Stimulated activated CD4-positive, alpha-beta T cell treated with anti-CD3 and anti-CD28 coated beads, Interleukin-12 subunit alpha, Interleukin-12 subunit beta, amount 100 ng/mL, for 24 hours (primary cell): ENCODE measurements at regions not wholly inside any gene's neighbourhood (a gene's known extent, or its start where the extent isn't known, plus 50 kb on each side); places are given as distances from the start of the nearest gene placed in this dataset.
"Not testable (repeated sequence)": the region's sequence is repeated elsewhere in the genome, so short reads cannot be mapped to it uniquely, and the experiment has no call there.

ENCODE experiments used
- DNase-seq, 2 experiments: peaks; one replicate each; pipeline ENCODE4 v3.0.0-alpha.2; 2020; ENCODE audit warnings: low read depth in 2 of 2

GRCh38 chr13:65679240-65679639 is 1550.9 kb downstream of the PCDH9 start:
- no peak for DNase-seq

- DNase-seq = no peak
Observed at GRCh38 chr13:65677906-65678305, 1552.2 kb downstream of the PCDH9 start.

- not testable (repeated sequence) for DNase-seq
Observed at GRCh38 chr13:65675383-65675782, 1554.8 kb downstream of the PCDH9 start.

- DNase-seq = no peak
Observed at GRCh38 chr13:65670014-65670625, 1560.0 kb downstream of the PCDH9 start.

- DNase-seq = no peak
Observed at GRCh38 chr13:65660731-65661130, 1569.4 kb downstream of the PCDH9 start.

GRCh38 chr13:65656740-65657329 is 1573.3 kb downstream of the PCDH9 start:
- no peak for DNase-seq

GRCh38 chr13:65653613-65654012 is 1576.5 kb downstream of the PCDH9 start:
- no peak for DNase-seq

GRCh38 chr13:65650321-65650720 is 1579.8 kb downstream of the PCDH9 start:
- DNase-seq = no peak

- no peak for DNase-seq
Observed at GRCh38 chr13:65642996-65643395, 1587.1 kb downstream of the PCDH9 start.

GRCh38 chr13:65642301-65642700 is 1587.8 kb downstream of the PCDH9 start:
- no peak for DNase-seq

- DNase-seq = no peak
Observed at GRCh38 chr13:65638572-65639168, 1591.5 kb downstream of the PCDH9 start.

GRCh38 chr13:65633806-65634205 is 1596.3 kb downstream of the PCDH9 start:
- no peak for DNase-seq

GRCh38 chr13:65631078-65631477 is 1599.1 kb downstream of the PCDH9 start:
- no peak for DNase-seq

- no peak for DNase-seq
Observed at GRCh38 chr13:65629926-65630325, 1600.2 kb downstream of the PCDH9 start.

- no peak for DNase-seq
Observed at GRCh38 chr13:65623148-65623547, 1607.0 kb downstream of the PCDH9 start.

- DNase-seq = no peak
Observed at GRCh38 chr13:65615506-65615905, 1614.6 kb downstream of the PCDH9 start.

GRCh38 chr13:65613004-65613403 is 1617.1 kb downstream of the PCDH9 start:
- DNase-seq = no peak

- no peak for DNase-seq
Observed at GRCh38 chr13:65609350-65609749, 1620.8 kb downstream of the PCDH9 start.

- DNase-seq = no peak
Observed at GRCh38 chr13:65606622-65607021, 1623.5 kb downstream of the PCDH9 start.

- DNase-seq = no peak
Observed at GRCh38 chr13:65605396-65605795, 1624.7 kb downstream of the PCDH9 start.

- no peak for DNase-seq
Observed at GRCh38 chr13:65603160-65603559, 1627.0 kb downstream of the PCDH9 start.

- DNase-seq = no peak
Observed at GRCh38 chr13:65601855-65602254, 1628.3 kb downstream of the PCDH9 start.

- no peak for DNase-seq
Observed at GRCh38 chr13:65600702-65601101, 1629.4 kb downstream of the PCDH9 start.
